ENCODE measurements at regions not wholly inside any gene's neighbourhood (a gene's known extent, or its start where the extent isn't known, plus 50 kb on each side); places are given as distances from the start of the nearest gene placed in this dataset.

- TF ChIP-seq GPBP1L1 (CRISPR knock-in tag; IDR thresholded peaks at IDR 0.05) (no peak), ZNF3 (CRISPR knock-in tag; IDR thresholded peaks at IDR 0.05) (no peak), ZNF615 (CRISPR knock-in tag; IDR thresholded peaks at IDR 0.05; ENCODE audit: borderline replicate concordance) (no peak), FOSL1 (CRISPR knock-in tag; IDR thresholded peaks at IDR 0.05; ENCODE audit: borderline replicate concordance) (no peak), ZNF446 (CRISPR knock-in tag; IDR thresholded peaks at IDR 0.05) (no peak), CAMTA2 (CRISPR knock-in tag; IDR thresholded peaks at IDR 0.05; ENCODE audit: borderline replicate concordance) (no peak)
Measured at GRCh38 chr6:25094726-25095125, 159.0 kb upstream of the RIPOR2 start (continued).

GRCh38 chr6:25100288-25100687, 164.5 kb upstream of the RIPOR2 start:
- Histone ChIP-seq H2AFZ (ENCODE audit: low read length) (no peak overlapping the region), H3K4me3 (replicated peaks in 1 of 3; ENCODE audit: insufficient read depth in 1 of 3, low read depth in 2 of 3, low read length in 3 of 3) (no peak overlapping the region), H3K9me3 (ENCODE audit: low read length) (no peaks in the 10 kb centered on the region), H4K20me1 (ENCODE audit: insufficient read depth, low read length) (no peaks in the 10 kb centered on the region), H3K27ac (ENCODE audit: extremely low read length, insufficient read depth, low read length) (no peak overlapping the region), H3K9ac (ENCODE audit: insufficient read depth, low read depth, low read length) (no peak overlapping the region), H3K4me2 (ENCODE audit: low read depth, low read length) (no peak overlapping the region), H3K4me1 (ENCODE audit: insufficient read depth, low read length) (no peaks in the 10 kb centered on the region), H3K79me2 (ENCODE audit: insufficient read depth, low read length) (no peaks in the 10 kb centered on the region), H3K36me3 (replicated peaks in 1 of 2; ENCODE audit: control insufficient read depth in 1 of 2, insufficient read depth in 2 of 2, low read length in 2 of 2) (no peaks in the 10 kb centered on the region), H3K27me3 (ENCODE audit: control insufficient read depth in 1 of 2, insufficient read depth in 2 of 2, low read length in 2 of 2) (no peaks in the 10 kb centered on the region)
- TF ChIP-seq PREB (CRISPR knock-in tag; IDR thresholded peaks at IDR 0.05) (no peak), ZNF549 (CRISPR knock-in tag; IDR thresholded peaks at IDR 0.05) (no peak), KDM3A (CRISPR knock-in tag; IDR thresholded peaks at IDR 0.05; ENCODE audit: low read depth) (no peak), ESRRA (CRISPR knock-in tag; IDR thresholded peaks at IDR 0.05; ENCODE audit: low read depth) (no peak), ZNF746 (CRISPR knock-in tag; IDR thresholded peaks at IDR 0.05) (no peak), HNF1B (CRISPR knock-in tag; IDR thresholded peaks at IDR 0.05) (no peak), ZNF891 (CRISPR knock-in tag; IDR thresholded peaks at IDR 0.05) (no peak), ZFX (CRISPR knock-in tag; IDR thresholded peaks at IDR 0.05; ENCODE audit: low read depth) (no peak), ATM (IDR thresholded peaks at IDR 0.05; ENCODE audit: borderline replicate concordance) (no peak), NR0B2 (CRISPR knock-in tag; IDR thresholded peaks at IDR 0.05) (no peak), TCF7 (IDR thresholded peaks at IDR 0.05; ENCODE audit: low read depth) (no peak), ZFP41 (CRISPR knock-in tag; IDR thresholded peaks at IDR 0.05; ENCODE audit: borderline replicate concordance) (no peak), ZNF850 (CRISPR knock-in tag; conservative IDR thresholded peaks at IDR 0.05) (no peak), ZNF431 (CRISPR knock-in tag; IDR thresholded peaks at IDR 0.05; ENCODE audit: borderline replicate concordance, low read depth) (no peak), ZEB1 (IDR thresholded peaks at IDR 0.05; ENCODE audit: insufficient replicate concordance, low read depth) (no peak), NFYB (CRISPR knock-in tag; IDR thresholded peaks at IDR 0.05) (no peak)
- FAIRE-seq (no peak), ATAC-seq (no peak), DNase-seq (ENCODE audit: low spot score) (no peak)
- 0% methylated on average over 4 of the region's 4 CpGs for WGBS (ENCODE audit: low lambda C conversion rate)
- CTCF ChIA-PET (ENCODE audit: low intra/inter-chr PET ratio, low total read pairs): no interaction called here
- POLR2A ChIA-PET: no interaction called here
- intact Hi-C loops (cut with micrococcal nuclease; ENCODE audit: unreplicated experiment): no loop called here
- in situ Hi-C loops (cut with HindIII; ENCODE audit: extremely low pct_ligation_motif_present, low pct_unique_long_range_greater_than_20kb): no loop called here
- BruUV-seq (replicated peaks): no TSS peak
